Activated T-cell treated with anti-CD3 and anti-CD28 coated beads, Interleukin-2, amount 50 U/mL, for 48 hours (primary cell): ENCODE measurements at regions not wholly inside any gene's neighbourhood (a gene's known extent, or its start where the extent isn't known, plus 50 kb on each side); places are given as distances from the start of the nearest gene placed in this dataset.

Source experiments
- DNase-seq, 2 experiments: peaks; one replicate each; pipeline ENCODE4 v3.0.0-alpha.2; 2020

DNA sequence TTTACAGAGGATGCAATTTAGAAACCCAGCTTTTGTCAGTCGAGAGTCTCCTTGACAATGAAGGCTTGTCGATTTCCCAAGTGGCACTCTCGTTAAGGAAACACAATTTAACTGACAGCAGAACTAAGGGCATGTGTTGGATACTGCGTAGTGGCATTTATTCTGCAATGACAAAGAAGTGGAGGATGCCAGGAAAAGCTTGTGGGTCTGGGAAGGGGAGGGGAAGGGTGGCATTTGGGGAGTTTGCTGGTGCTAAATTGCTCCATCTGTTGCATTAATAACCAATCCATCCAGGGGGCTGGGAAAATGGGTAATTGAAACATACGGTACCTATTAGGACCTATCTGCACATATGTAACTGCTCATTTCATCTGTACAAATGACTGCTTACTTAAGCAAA lies 190.6 kb downstream of the NSG2 start:
- DNase-seq: no peak

DNA sequence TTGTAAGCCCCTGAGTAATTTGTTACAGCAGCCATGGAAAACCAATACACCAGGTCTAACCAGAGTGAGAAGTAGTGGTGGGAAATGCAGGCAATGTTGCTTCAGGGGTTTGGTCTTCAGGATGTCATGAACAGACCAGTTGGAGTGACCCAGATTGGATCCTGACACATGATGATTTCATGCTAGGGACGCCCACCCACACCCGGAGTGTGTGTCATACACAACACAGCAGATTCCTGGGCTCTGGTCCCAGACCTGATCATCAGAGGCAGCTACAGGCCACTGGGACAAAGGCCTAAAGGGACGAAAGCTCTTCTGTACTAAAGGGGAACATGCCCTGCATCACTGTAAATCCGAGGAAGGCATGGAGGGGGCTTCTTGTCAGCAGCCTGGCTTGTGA lies 194.2 kb downstream of the NSG2 start:
- no peak for DNase-seq

DNA sequence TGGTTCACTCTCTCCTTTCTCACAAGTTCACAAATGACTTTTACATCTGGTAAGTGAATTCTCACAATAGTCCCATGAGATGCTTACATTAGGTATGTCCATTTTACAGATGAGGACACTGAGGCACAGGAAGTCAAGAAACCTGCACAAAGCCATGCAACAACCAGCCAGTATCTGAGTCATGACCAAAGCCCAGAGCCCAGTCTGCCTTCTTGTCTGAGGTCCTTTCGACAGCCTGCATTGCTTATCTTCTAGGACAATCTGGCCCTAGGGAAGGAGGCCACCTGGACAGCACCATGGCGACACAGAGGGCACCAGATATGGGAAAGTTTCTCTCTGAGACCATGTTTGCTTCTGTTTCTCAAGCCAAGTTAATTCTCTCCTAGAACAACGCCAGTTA lies 197.1 kb downstream of the NSG2 start:
- no peak for DNase-seq

DNA sequence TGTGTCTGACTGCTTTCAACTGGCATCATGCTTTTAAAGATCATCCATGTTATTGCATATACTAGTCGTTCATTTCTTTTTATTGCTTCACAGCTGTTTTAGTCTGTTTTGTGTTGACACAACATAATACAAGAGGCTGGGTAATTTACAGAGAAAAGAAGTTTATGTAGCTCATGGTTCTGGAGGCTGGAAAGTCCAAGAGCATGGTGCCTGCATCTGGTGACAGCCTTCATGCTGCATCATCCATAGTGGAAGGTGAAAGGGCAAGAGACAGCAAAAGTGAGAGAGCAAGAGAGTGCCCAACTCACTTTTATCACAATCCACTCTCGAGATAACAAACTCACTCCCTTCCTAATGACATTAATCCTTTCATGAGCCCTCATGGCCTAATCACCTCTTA lies 198.4 kb downstream of the NSG2 start:
- DNase-seq: no peak

DNA sequence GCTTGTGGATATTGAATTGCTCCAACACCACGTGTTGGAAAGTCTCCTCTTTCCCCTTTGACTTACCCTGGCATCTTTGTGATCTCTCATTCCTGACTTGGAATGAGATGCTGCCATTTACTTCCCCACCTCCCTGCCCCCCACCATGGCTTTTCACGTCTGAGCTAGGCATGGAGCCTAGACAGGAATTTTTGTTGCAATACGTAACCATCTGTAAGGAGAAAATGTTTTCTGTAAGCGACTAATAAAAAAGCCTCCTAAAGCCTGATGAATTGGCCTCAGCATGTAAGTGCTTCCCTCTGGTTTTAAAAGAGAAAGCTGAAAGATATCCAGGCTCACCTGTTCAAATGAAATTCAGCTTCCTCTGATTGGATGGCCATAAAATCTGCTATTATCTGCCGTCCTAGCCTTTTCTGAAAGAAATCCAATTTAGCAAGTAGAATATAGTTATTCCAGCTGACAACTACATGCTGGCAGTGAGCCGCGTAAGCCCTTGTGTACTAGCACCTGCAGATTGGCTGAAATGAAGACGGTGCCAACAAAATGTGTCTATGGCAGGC lies 200.1 kb downstream of the NSG2 start:
- DNase-seq: no peak

DNA sequence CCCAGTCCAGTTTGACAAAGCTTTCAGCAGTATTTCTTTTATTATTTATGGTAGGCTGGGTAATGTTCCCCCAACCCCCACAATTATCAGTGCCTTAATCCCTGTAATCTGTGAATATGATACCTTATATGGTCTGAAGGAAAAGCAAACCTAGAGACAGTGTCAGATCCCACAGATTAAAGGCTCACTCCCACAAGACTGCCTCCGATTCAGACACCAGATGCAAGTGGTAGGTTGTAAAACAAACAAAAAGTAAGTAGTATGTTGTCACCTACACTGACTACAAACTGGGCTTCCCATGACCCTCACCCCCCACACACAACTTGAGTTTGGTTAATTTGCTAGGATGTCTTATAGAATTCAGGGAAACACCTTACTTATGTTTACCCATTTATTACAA lies 201.2 kb downstream of the NSG2 start:
- no peak for DNase-seq

DNA sequence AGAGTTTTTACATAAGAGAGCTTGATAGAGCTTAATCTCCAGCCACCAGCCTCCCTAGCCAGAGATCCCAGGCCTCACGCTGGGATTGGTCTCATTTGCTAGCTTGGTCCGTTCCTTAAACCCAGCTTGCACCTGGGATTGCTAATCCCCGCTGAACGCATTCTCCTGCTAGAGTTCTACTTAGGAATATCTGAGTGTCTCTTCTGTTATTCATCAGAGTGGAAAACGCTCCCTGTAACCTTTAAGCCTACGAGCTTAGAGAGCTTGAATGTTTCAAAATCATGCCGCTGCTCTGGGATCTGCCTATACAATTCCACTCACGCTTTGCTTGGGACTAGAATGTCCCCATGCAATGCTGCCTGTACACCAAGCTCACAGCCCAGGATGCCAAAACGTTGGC lies 201.8 kb downstream of the NSG2 start:
- DNase-seq: no peak

DNA sequence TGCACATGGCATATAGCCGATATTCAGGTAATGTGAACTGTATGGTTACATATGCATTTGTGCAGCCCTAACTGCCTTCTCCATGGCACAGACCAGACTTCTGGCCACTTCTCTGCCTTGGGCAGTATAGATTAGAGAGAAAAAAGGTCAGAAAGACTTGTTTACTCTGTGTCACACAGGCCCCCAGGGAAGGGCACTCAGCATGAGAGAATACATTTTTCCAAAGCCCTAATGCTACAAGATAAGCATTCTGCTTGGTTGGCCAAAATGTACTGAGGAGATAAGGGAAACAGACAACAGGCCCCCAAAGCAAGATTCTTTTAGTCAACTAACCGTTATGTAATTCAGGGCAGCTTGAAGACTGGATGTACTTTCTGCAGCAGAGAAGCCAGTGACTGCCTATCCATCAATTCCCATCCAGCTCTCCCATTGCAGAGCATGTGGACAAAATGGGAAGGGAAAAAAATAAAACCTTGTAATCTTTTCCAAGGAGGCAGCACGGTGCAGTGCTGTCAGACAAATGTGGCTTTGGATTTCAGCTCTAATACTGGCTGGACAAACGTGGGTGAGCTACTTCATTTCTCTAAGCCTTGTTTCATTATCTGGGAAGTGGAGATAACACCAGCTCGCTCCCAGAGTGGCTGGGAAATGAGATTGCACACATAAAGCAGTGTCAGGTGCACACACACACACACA lies 205.9 kb downstream of the NSG2 start:
- DNase-seq: no peak

DNA sequence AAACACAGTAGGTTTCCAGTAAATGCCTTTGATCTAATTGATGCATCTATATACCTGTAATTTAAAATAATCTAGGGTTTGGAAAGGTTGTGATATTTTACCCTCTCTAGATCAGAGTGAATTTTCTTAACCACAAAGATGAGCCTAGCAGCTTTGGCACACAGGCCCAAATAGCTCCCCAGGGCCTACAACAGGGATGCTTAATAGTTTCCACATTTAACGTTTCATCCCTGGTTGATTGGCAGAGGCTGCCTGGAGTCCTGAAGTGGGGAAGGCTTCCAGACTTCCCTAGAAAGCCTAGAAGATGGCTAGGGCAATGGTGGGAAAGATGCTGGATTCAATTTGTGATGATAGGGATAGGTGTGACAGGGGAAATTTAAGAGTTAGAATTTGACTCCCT lies 206.6 kb downstream of the NSG2 start:
- no peak for DNase-seq

DNA sequence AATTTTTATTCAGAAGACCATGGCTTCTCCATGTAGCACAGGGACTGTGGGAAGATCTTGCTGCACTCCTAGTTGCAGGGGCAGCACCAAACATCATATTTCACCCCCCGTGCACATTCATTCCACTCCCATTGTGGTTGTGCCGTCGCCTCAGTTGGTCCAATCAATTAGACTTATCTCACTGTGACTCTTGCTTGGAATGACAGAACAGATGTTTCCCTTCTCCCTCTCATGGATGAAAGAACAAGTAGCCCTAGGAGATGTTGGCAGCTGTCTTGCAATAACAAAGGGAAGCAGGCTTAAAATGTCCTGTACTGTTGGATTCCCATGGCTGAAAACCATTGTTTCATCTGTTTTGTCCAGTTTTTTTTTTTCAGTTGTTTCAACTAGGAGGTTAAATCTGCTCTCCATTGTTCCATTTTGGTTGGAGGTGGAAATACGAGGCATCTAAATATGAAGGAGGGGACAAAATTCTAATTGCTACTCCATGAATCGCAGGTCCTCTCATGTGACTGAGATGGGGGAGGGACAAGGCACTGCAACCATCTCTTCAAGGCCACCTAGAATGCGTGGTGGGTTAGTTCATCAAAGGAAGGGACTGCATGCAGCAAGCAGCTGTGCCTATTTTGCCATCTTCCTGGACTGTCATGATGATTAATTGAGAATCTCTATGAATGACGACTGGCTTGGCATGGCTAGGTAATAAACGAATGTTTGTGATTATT lies 214.4 kb downstream of the NSG2 start:
- no peak for DNase-seq

DNA sequence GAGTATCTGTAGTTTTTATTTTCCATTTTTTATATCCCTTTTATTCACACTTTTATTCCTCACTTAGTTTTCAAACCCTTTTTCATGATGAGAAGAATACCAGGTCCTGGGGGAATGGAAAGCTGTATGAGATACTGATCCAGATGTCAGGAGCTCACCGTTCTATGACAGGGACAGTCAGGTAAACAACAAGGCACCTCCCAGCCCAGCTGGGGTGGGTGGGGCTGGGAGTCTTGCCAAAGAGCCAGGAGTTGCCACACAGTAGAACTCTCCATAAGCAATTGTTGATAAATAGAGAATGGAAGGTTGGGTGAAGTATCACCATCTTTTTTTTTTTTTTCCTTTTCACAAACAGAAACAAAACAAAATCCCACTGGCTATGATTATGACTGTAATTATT lies 225.8 kb downstream of the NSG2 start:
- DNase-seq: no peak

DNA sequence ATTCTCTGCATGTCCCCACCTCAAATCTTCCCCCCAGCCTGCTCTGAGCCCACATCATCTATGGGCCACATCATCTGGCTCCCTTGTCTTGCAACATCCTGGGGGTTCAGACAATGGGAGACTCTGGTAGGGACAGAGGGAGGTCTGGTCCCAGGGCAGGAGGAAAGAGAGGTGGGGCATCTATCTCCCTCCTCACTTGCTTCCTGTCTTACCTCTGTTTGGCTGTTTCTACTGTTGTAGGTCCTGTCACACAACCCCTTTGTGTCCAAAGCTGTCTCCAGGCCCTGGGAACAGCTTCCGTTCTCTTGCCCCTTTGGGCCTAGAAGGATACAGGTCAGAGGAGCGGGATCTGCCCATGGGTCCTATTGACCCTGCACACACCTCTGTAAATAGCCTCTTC lies 227.2 kb downstream of the NSG2 start:
- DNase-seq: no peak

DNA sequence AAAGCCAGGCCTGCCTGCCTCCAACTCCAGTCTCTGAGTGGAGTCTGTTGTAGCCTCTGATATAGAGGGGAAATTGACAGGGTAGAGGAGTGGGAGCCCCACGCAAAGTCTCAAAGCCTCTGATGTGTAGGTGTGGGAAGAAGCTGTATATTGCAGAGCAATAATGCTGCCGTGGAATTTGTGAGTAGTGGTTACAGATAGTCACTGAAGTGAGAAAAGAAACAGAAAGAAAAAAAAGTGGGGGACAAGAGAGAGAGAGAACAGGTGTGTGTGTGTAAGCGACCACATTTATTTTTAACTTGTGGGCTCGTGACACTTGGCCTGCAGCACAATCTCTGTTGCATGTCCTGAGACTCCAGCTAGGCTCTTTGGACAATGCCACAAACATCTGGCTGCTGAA lies 227.8 kb downstream of the NSG2 start:
- DNase-seq: no peak

DNA sequence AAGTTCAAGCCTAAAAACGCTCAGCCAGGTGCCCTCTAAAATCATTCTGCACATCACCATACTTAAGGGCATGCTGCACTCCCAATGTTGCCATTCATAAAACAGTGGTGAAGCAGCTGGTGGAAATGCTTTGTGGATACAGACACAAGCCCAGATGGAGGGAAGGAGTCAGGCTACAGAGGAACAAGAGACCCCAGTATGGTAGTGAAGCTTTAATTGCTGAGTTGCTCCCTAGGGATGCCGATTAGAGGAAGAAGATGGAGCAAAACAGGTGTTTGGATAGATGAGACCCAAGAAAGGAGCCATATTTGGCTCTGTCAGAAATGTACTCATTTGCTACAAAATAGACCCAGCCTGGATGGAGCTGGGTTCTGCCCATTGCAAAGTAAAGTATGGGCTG lies 230.5 kb downstream of the NSG2 start:
- DNase-seq: no peak

DNA sequence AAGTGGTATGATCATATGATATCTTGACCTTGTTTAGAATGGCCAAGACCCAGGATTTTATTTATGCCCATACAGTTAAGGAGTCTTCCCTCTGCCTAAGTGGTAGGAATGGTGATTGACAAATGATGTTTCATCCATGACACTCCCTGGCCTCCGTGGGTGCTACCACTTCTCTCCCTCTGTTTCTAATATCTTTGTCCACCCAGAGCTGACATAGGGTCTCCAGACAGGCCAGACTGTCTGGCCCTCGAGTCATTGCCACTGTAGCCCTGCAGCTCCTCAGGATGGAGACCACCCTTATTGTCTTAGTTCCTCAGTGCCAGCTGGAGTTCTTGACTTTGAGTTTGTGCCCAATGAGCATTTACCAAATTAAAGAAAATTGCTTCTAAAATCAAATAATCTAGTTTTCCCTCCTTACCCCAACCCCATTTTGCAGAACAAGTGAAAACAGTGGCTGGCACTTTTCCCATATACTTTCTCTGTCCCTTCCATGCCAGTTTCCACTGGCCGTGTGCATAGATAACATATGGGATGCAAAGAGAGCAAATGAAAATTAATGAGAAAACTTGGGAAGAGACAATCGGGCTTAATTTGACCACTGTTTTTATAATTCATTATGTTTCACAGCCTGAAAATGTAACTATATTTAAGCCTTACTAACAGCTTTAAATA lies 235.7 kb downstream of the NSG2 start:
- no peak for DNase-seq

DNA sequence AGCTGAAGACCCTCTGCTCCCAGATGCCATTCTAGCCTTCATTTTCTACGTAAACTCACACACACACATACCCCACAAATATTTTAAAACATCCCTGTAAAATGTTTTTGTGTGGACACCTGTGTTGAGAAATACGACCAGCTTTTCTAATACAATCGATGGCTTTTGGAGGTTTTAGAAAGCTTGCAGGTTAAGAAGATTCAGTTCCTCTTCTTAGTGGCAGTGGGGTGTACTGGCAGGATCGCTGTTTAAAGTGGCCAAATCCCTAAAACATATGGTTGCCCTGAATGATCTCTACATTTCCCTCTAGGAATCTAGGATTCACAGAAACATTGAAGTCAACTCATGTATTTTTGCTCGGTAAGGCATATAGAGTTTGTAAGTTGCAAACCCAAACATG lies 236.3 kb downstream of the NSG2 start:
- DNase-seq: no peak

DNA sequence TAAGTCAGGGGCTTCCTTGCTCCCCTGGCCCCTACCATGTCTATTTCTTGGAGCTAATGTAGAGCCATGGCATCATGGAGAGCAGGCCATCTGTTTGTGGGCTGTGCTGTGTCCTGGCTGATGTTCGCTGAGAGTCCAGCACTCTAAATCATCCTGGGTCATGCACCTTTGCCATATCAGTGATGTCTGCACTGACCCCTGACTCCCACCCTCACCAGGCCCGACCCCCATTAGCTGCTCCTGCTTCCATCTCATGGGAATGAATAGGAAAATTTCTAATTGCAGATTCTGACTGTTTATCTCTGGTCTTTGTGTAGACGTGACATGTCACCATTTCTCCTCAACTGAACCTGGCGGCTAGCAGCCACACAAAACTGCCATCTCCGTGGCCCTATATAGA lies 236.9 kb downstream of the NSG2 start:
- no peak for DNase-seq

DNA sequence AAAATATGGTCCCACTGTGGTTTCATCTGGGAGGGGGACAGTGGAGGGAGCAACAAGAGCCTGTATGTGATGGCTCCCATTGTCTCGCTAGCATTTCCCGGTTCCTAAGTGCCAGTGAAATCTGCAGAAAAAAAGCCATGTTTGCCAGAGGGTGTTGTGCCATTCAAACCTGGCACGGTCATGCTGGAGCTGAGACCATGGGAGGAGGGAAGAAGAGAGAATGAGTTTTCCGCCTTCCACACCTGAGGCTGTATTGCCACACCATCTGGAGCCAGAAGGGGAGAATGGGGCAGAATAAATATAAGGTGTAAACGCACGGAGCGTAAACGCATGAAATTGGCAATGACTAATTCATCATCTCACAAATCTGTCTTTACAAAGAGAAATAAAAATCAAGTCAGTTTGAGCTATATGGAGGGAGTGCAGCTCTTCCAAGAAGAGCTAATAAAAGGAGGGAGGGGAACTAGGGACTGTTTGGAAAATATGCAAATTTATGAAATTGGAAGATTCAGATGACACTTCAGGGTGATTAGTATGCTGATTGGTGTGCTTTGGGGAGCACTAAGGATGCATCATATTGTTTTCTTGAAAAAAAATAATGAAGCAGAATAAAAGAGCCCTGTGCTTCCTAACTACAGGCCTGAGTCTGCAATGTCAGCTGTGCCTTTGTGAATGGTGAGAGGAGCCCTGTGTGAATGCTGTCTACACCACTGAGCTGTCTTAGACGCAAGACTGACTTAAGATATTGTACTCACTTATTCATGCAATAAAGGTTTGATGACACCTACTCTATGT lies 237.9 kb downstream of the NSG2 start:
- no peak for DNase-seq

DNA sequence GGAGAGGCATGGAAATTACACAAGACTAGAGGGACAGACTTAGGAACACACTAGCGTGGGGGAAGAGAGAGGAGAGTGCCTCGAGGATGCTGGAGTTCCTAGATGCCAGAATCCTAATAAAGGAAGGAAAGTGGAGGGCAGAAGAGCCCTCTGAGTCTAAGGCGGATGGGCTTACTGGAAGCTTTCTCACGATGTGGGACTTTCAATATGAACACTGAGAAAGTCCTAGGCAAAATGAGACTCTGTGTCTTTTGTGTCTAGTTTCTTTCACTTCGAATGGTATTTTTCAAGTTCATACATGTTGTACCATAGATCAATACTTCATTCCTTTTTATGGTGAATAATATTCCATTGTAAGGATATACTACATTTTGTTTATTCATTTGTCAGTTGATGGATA lies 239.4 kb downstream of the NSG2 start:
- no peak for DNase-seq

DNA sequence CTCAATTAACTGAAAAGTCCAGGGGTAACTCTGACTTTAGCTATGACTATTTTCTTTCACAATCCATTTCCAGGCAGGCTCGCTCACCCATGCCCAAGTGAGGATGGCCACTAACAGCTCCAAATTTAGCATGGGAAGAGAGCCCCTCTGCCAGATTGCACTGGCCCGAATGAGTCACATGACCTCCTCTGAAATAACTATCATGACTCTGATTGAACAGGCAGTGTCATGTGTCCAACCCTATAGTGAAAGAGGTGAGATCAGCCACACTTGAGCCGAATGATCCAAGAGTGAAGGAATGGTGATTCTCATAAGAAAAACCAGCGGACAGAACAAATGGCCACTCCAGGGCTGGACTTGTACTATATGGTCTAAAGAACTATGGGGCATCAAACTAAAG lies 242.3 kb downstream of the NSG2 start:
- DNase-seq: no peak

DNA sequence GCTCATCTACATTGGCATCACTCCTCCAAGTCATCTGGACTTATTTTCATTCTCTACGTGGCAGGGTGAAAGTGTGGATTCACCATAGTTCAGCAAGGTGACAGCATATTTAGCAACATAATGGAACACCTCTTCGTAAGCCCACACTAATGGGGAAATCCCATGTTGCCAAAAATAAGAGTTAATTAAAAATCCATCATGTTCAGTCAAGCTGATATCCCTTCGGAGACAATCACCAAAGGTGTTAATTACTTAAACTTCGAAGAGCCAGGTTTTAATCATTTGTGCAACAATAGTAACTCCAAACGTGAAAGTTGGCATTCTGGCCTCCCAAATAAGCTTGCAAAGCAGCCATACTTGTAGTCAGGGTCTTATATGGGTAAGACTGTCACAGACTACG lies 242.9 kb downstream of the NSG2 start:
- DNase-seq: no peak

DNA sequence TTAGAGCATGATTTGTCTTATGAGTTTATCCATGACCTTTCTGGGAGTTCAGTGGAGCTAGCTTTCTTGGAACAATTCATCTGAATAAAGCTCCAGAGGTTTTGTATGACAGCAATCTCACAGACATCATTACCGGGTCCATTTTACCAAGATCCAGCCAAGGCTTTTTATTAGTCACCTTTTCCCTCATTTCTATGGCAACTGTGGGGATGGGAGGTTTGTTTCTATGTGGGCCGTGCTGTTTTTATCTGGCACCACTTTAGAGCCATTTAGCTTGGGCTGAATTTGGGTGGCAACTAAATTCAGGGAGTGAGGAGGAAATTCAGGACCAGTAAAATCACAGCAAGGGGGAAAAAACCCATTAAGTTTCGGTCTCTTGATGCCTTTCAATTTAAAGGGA lies 245.7 kb downstream of the NSG2 start:
- no peak for DNase-seq

DNA sequence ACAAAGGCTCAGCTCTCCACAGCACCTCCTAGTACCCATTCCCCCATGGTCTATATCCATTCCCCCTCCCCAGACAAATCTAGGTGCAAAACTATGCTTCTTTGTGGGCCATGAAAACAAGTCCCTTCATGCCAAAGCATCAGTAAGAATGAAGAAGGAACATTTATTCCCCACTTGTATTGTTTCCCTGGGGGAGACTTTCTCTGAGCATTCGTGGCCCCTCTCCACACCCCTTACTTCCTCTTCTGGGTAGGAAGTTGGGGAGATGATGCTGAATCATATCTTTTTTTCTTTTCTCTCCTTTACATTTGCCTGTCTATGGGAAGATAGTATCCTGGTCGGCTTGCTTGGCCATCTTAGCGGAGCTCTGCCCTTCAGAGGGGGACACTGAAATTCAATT lies 246.8 kb downstream of the NSG2 start:
- DNase-seq: no peak
